ENCODE measurements at regions not wholly inside any gene's neighbourhood (a gene's known extent, or its start where the extent isn't known, plus 50 kb on each side); places are given as distances from the start of the nearest gene placed in this dataset.

- H3K36me3 ChIP-seq (ENCODE audit: control insufficient read depth, low read depth, low read length): no peaks in the 10 kb centered on the region
- H3K27me3 ChIP-seq (ENCODE audit: control insufficient read depth, insufficient read depth, low read length): no peaks in the 10 kb centered on the region
- no peaks in the 10 kb centered on the region for H3K4me1 ChIP-seq (ENCODE audit: control insufficient read depth, low read depth, low read length)
- H3K9ac ChIP-seq (ENCODE audit: low read length): no peak overlapping the region
- H3K27ac ChIP-seq (ENCODE audit: low read length): no peak overlapping the region
- H3K4me3 ChIP-seq (ENCODE audit: low read length): no peak overlapping the region
- H3K9me3 ChIP-seq (ENCODE audit: control insufficient read depth, low read depth, low read length): no peaks in the 10 kb centered on the region
These were observed 310.0 kb downstream of the PDHA2 start for GRCh38 chr4:96149894-96150293.

DNA sequence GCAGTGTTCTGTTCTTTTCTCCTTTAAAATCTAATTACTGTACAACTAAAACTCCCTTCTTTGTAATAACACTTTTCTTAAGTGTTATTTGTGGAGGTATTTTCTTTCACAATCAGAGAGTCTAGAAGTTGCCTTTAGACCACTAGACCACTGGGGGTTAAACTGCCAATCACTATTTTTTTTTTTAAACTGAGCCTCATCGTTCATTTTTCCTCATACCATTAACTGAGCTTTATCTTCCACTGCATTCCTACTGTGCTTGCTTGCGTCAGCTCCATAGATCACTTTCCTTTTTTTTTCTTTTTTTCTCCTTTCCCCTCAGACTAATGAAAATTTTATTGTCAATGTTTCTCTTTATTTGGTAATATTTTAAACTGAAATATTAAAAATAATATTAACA, 310.6 kb downstream of the PDHA2 start:
- H3K4me3 ChIP-seq (ENCODE audit: low read length): no peak overlapping the region
- no peaks in the 10 kb centered on the region for H3K36me3 ChIP-seq (ENCODE audit: control insufficient read depth, low read depth, low read length)
- H3K9me3 ChIP-seq (ENCODE audit: control insufficient read depth, low read depth, low read length): no peaks in the 10 kb centered on the region
- H3K4me1 ChIP-seq (ENCODE audit: control insufficient read depth, low read depth, low read length): no peaks in the 10 kb centered on the region
- H3K27ac ChIP-seq (ENCODE audit: low read length): no peak overlapping the region
- no peak overlapping the region for H3K9ac ChIP-seq (ENCODE audit: low read length)
- no peaks in the 10 kb centered on the region for H3K27me3 ChIP-seq (ENCODE audit: control insufficient read depth, insufficient read depth, low read length)

DNA sequence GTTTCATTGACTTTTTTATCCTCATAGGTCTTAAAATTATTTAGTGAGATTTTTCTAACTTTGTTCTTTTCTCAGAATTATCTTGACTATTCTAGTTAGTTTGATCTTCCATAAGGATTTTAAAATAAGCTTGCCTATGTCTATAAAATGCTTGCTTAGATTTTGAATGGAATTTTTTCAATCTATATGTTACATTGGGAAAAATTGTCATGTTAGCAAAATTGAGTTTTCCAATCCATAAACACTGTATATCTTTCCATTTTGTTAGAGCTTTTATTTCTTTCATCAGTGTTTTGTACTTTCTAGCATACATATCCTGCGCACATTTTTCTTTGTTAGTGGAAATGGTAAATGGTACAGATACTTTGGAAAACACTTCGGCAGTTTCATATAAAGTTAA, 312.9 kb downstream of the PDHA2 start:
- Histone ChIP-seq H3K36me3 (ENCODE audit: control insufficient read depth, low read depth, low read length) (no peaks in the 10 kb centered on the region), H3K27ac (ENCODE audit: low read length) (no peak overlapping the region), H3K9me3 (ENCODE audit: control insufficient read depth, low read depth, low read length) (no peaks in the 10 kb centered on the region), H3K9ac (ENCODE audit: low read length) (no peak overlapping the region), H3K4me1 (ENCODE audit: control insufficient read depth, low read depth, low read length) (no peaks in the 10 kb centered on the region), H3K4me3 (ENCODE audit: low read length) (no peak overlapping the region), H3K27me3 (ENCODE audit: control insufficient read depth, insufficient read depth, low read length) (no peaks in the 10 kb centered on the region)

GRCh38 chr4:96154676-96155075, 314.8 kb downstream of the PDHA2 start:
- H3K4me3 ChIP-seq (ENCODE audit: low read length): no peak overlapping the region
- no peaks in the 10 kb centered on the region for H3K9me3 ChIP-seq (ENCODE audit: control insufficient read depth, low read depth, low read length)
- no peak overlapping the region for H3K9ac ChIP-seq (ENCODE audit: low read length)
- H3K27me3 ChIP-seq (ENCODE audit: control insufficient read depth, insufficient read depth, low read length): no peaks in the 10 kb centered on the region
- no peaks in the 10 kb centered on the region for H3K36me3 ChIP-seq (ENCODE audit: control insufficient read depth, low read depth, low read length)
- H3K27ac ChIP-seq (ENCODE audit: low read length): no peak overlapping the region
- H3K4me1 ChIP-seq (ENCODE audit: control insufficient read depth, low read depth, low read length): no peaks in the 10 kb centered on the region

- no peaks in the 10 kb centered on the region for H3K36me3 ChIP-seq (ENCODE audit: control insufficient read depth, low read depth, low read length)
- H3K4me1 ChIP-seq (ENCODE audit: control insufficient read depth, low read depth, low read length): no peaks in the 10 kb centered on the region
- H3K4me3 ChIP-seq (ENCODE audit: low read length): no peak overlapping the region
- no peaks in the 10 kb centered on the region for H3K27me3 ChIP-seq (ENCODE audit: control insufficient read depth, insufficient read depth, low read length)
- H3K27ac ChIP-seq (ENCODE audit: low read length): no peak overlapping the region
- H3K9ac ChIP-seq (ENCODE audit: low read length): no peak overlapping the region
- H3K9me3 ChIP-seq (ENCODE audit: control insufficient read depth, low read depth, low read length): no peaks in the 10 kb centered on the region
These were observed 322.7 kb downstream of the PDHA2 start for GRCh38 chr4:96162636-96163035.

DNA sequence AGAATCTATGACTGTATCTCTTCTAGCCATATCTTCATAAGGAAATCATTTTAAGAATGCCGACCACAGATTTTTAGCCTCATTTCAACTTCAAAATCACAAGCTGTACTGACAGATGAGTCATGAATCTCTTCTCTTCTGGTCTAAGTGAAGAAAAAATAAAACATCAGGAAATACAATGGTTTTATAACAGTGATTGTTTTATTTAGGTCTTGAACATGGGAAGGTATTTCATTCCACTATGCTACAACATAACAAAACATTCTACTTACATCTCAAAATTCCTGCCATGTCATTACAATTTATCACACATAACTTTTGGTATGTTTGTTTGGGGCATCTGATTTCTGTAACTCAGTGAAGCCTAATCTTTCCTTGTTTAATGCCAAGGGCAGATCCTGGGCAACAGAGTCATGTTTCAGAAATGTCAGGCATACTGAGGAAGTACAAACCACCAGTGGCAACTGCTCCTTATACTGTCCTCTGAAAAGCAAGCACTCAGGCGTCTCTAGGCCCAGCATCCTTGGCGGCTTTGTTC, 325.0 kb downstream of the PDHA2 start:
- Histone ChIP-seq H3K9ac (ENCODE audit: low read length) (no peak overlapping the region), H3K4me1 (ENCODE audit: control insufficient read depth, low read depth, low read length) (no peaks in the 10 kb centered on the region), H3K4me3 (ENCODE audit: low read length) (no peak overlapping the region), H3K36me3 (ENCODE audit: control insufficient read depth, low read depth, low read length) (no peaks in the 10 kb centered on the region), H3K9me3 (ENCODE audit: control insufficient read depth, low read depth, low read length) (no peaks in the 10 kb centered on the region), H3K27me3 (ENCODE audit: control insufficient read depth, insufficient read depth, low read length) (no peaks in the 10 kb centered on the region), H3K27ac (ENCODE audit: low read length) (no peak overlapping the region)

GRCh38 chr4:96166806-96167205, 326.9 kb downstream of the PDHA2 start:
- Histone ChIP-seq H3K9me3 (ENCODE audit: control insufficient read depth, low read depth, low read length) (no peaks in the 10 kb centered on the region), H3K27me3 (ENCODE audit: control insufficient read depth, insufficient read depth, low read length) (no peaks in the 10 kb centered on the region), H3K9ac (ENCODE audit: low read length) (no peak overlapping the region), H3K36me3 (ENCODE audit: control insufficient read depth, low read depth, low read length) (no peaks in the 10 kb centered on the region), H3K27ac (ENCODE audit: low read length) (no peak overlapping the region), H3K4me3 (ENCODE audit: low read length) (no peak overlapping the region), H3K4me1 (ENCODE audit: control insufficient read depth, low read depth, low read length) (no peaks in the 10 kb centered on the region)

DNA sequence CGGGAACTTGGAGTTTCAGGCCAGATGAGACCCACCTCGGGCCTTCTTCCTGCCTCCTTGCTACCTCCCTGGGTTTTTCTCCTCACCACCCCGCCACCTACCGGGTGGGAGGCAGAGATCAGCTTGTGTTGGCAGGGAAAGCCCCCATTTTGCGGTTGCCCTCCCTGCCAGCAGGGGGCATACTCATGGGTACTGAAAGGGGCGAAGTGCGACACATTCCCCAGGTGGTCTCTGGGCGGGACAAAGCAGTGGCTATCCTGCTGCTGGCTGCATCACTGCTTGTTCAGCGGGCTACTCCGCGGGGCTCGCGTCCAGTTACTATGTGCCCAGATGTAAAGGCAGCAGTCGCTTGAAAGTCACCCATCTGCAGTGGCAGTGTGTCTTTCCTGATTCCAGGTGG, 330.3 kb downstream of the PDHA2 start:
- Histone ChIP-seq H3K36me3 (ENCODE audit: control insufficient read depth, low read depth, low read length) (no peaks in the 10 kb centered on the region), H3K4me3 (ENCODE audit: low read length) (no peak overlapping the region), H3K27me3 (ENCODE audit: control insufficient read depth, insufficient read depth, low read length) (no peaks in the 10 kb centered on the region), H3K4me1 (ENCODE audit: control insufficient read depth, low read depth, low read length) (no peaks in the 10 kb centered on the region), H3K9me3 (ENCODE audit: control insufficient read depth, low read depth, low read length) (no peaks in the 10 kb centered on the region), H3K9ac (ENCODE audit: low read length) (no peak overlapping the region), H3K27ac (ENCODE audit: low read length) (no peak overlapping the region)

DNA sequence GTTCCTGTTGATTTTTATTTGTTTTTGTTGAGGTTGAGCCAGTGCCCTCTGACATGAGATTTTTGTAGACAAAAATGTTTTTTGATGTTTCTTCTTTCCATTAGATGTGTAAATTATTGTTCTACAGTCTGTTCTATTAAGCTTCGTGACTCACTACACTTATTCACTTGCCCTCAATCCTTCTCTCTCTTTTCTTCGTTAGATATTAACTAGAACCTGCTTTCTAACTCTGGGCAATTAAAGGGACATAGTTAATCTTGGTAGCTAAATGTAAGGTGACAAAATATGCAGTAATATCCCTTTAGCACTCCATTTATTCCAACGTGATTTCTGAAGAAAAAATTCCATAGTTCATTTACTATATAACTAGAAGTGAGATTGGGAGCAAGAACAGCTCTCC, 333.9 kb downstream of the PDHA2 start:
- H3K27ac ChIP-seq (ENCODE audit: low read length): no peak overlapping the region
- no peaks in the 10 kb centered on the region for H3K9me3 ChIP-seq (ENCODE audit: control insufficient read depth, low read depth, low read length)

DNA sequence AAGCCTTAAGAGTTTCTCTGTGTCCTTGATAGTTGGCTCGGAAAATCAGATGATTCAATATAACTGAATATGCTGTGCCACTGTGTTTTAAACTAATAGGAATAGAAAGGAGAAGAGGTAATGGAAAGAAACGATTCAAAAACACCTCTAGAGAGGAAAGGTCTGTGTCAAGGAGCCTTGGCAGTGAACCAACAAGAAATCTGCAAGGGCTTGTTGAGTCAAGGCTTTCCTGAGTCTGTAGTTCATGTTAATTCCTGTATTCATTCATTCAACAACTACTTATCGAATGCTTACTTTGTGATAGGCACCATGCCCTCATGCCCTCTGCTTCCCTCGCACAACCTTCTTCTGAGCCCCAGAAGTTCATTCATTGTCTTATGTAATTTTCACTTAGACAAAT, 336.0 kb downstream of the PDHA2 start:
- no peak overlapping the region for H3K27ac ChIP-seq (ENCODE audit: low read length)
- no peak overlapping the region for H3K9ac ChIP-seq (ENCODE audit: low read length)
- H3K9me3 ChIP-seq (ENCODE audit: control insufficient read depth, low read depth, low read length): no peaks in the 10 kb centered on the region
- no peaks in the 10 kb centered on the region for H3K36me3 ChIP-seq (ENCODE audit: control insufficient read depth, low read depth, low read length)
- no peaks in the 10 kb centered on the region for H3K4me1 ChIP-seq (ENCODE audit: control insufficient read depth, low read depth, low read length)
- H3K4me3 ChIP-seq (ENCODE audit: low read length): no peak overlapping the region
- no peaks in the 10 kb centered on the region for H3K27me3 ChIP-seq (ENCODE audit: control insufficient read depth, insufficient read depth, low read length)

More for the DNA sequence above, 333.9 kb downstream of the PDHA2 start:
- no peaks in the 10 kb centered on the region for H3K27me3 ChIP-seq (ENCODE audit: control insufficient read depth, insufficient read depth, low read length)
- H3K36me3 ChIP-seq (ENCODE audit: control insufficient read depth, low read depth, low read length): no peaks in the 10 kb centered on the region
- no peaks in the 10 kb centered on the region for H3K4me1 ChIP-seq (ENCODE audit: control insufficient read depth, low read depth, low read length)
- H3K9ac ChIP-seq (ENCODE audit: low read length): no peak overlapping the region
- no peak overlapping the region for H3K4me3 ChIP-seq (ENCODE audit: low read length)

DNA sequence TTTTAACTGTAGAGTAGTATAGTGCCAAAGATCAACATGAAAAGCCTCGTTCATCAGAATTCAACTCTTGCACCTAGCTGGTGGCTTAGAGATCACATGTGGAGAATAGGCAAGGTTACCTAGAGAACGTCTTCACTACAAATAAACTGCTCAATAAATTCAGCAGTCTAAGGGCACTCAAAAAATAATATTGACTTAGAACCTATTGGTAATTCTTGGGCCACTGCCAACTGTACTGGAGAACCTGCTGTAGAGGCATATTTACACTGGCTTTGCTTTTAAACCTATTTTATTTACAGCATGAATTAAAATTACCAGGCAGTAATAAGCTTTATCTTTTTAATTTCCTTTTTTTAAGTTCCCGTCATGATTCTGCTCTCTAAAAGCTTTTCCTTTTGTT, 343.7 kb downstream of the PDHA2 start:
- H3K36me3 ChIP-seq (ENCODE audit: control insufficient read depth, low read depth, low read length): no peaks in the 10 kb centered on the region
- no peak overlapping the region for H3K27ac ChIP-seq (ENCODE audit: low read length)
- H3K9me3 ChIP-seq (ENCODE audit: control insufficient read depth, low read depth, low read length): no peaks in the 10 kb centered on the region
- no peak overlapping the region for H3K4me3 ChIP-seq (ENCODE audit: low read length)
- H3K4me1 ChIP-seq (ENCODE audit: control insufficient read depth, low read depth, low read length): no peaks in the 10 kb centered on the region
- no peaks in the 10 kb centered on the region for H3K27me3 ChIP-seq (ENCODE audit: control insufficient read depth, insufficient read depth, low read length)
- H3K9ac ChIP-seq (ENCODE audit: low read length): no peak overlapping the region

DNA sequence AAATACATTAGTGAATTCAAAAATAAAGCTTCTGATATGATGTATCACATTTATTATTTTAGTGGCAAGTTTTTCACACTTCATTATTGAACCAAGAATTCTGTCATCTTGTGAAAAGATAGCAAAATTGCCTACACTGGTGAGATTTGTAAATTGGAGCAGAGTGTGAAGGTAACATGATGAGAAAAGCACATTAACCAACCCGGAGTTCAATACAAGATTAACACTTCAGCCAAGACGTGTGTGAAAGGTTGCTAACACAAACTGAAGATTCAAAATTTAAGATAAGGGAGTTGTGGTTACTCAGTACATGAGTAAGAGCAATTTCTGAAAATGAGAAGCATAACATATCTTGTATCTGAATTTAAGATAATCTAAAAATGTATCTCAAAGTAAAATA, 346.7 kb downstream of the PDHA2 start:
- no peaks in the 10 kb centered on the region for H3K27me3 ChIP-seq (ENCODE audit: control insufficient read depth, insufficient read depth, low read length)
- H3K36me3 ChIP-seq (ENCODE audit: control insufficient read depth, low read depth, low read length): no peaks in the 10 kb centered on the region
- no peak overlapping the region for H3K27ac ChIP-seq (ENCODE audit: low read length)
- no peak overlapping the region for H3K9ac ChIP-seq (ENCODE audit: low read length)
- no peaks in the 10 kb centered on the region for H3K9me3 ChIP-seq (ENCODE audit: control insufficient read depth, low read depth, low read length)
- no peak overlapping the region for H3K4me3 ChIP-seq (ENCODE audit: low read length)
- no peaks in the 10 kb centered on the region for H3K4me1 ChIP-seq (ENCODE audit: control insufficient read depth, low read depth, low read length)

All from iPS-18a (cell line).